Right atrium auricular region (tissue), 2 donors: ENCODE measurements at regions not wholly inside any gene's neighbourhood (a gene's known extent, or its start where the extent isn't known, plus 50 kb on each side); places are given as distances from the start of the nearest gene placed in this dataset.
"Not testable (repeated sequence)": the region's sequence is repeated elsewhere in the genome, so short reads cannot be mapped to it uniquely, and the experiment has no call there.

Experiments
- DNase-seq: peaks from one replicate; pipeline ENCODE4 v3.0.0-alpha.2; 2019; ENCODE audit warnings: low spot score
- H3K27ac ChIP-seq, 2 donors: fragments of 200-600 bp; sonication (generic); 1 replicate in 1 of 2; 2 replicates in 1 of 2; pipeline ENCODE4 v1.5.1; 2016 to 2019
- H3K27me3 ChIP-seq, 2 donors: fragments of 200-600 bp; sonication (generic); one replicate each; pipeline versions ENCODE4 v1.5.1 to v1.6.0; 2017 to 2019
- H3K36me3 ChIP-seq: fragments of 200-600 bp; sonication (generic); one replicate; pipeline ENCODE4 v1.5.1; 2016
- H3K4me1 ChIP-seq, 2 donors: fragments of 200-600 bp; sonication (generic); one replicate each; pipeline versions ENCODE4 v1.5.1 to v1.6.0; 2017 to 2019
- H3K4me3 ChIP-seq, 2 donors: fragments of 200-600 bp; sonication (generic); 1 replicate in 1 of 2; 2 replicates in 1 of 2; pipeline ENCODE4 v1.5.1; 2017 to 2019; ENCODE audit warnings: mild to moderate bottlenecking in 1 of 2, moderate library complexity in 1 of 2
- H3K9me3 ChIP-seq, 2 donors: fragments of 200-600 bp; sonication (generic); one replicate each; pipeline ENCODE4 v1.5.1; 2019
- TF ChIP-seq, protein P1 (sequence below), 2 donors: fragments of 200-600 bp; sonication (generic); IDR thresholded peaks; one replicate each; pipeline ENCODE4 v1.5.1; 2019; ENCODE audit warnings: antibody characterized with exemption in 2 of 2

GRCh38 chr4:169934794-169935429, 91.3 kb downstream of the MFAP3L start:
- H3K27me3 ChIP-seq: no peaks in the 10 kb centered on the region
- H3K27ac ChIP-seq: no peak overlapping the region
- TF ChIP-seq, protein P1, sequence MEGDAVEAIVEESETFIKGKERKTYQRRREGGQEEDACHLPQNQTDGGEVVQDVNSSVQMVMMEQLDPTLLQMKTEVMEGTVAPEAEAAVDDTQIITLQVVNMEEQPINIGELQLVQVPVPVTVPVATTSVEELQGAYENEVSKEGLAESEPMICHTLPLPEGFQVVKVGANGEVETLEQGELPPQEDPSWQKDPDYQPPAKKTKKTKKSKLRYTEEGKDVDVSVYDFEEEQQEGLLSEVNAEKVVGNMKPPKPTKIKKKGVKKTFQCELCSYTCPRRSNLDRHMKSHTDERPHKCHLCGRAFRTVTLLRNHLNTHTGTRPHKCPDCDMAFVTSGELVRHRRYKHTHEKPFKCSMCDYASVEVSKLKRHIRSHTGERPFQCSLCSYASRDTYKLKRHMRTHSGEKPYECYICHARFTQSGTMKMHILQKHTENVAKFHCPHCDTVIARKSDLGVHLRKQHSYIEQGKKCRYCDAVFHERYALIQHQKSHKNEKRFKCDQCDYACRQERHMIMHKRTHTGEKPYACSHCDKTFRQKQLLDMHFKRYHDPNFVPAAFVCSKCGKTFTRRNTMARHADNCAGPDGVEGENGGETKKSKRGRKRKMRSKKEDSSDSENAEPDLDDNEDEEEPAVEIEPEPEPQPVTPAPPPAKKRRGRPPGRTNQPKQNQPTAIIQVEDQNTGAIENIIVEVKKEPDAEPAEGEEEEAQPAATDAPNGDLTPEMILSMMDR (IDR thresholded peaks at IDR 0.05): no peak

DNA sequence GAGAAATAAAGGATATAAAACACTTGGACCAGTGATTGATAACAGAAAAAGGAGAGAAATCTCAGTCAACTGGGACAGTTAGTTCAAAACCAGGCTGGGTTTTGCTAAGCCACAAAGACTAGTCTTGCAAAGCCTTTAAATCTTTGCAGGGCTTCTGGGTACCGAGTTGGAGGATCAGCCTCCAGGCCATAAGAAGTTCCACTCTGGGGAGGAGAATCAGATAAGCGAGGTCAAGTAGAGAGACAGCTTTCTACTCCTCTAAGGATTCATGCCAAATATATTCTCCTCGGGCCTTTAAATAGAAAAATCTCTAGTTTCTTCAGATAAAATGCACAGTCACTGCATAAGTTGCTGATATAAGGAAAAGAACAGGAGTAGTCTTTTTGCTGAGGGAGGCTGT, 92.7 kb downstream of the MFAP3L start:
- TF ChIP-seq, protein P1 (IDR thresholded peaks at IDR 0.05): no peak
- H3K9me3 ChIP-seq: no peaks in the 10 kb centered on the region
- H3K27me3 ChIP-seq: no peaks in the 10 kb centered on the region
- H3K4me3 ChIP-seq: no peak overlapping the region
- H3K27ac ChIP-seq: no peak overlapping the region
- H3K4me1 ChIP-seq: no peaks in the 10 kb centered on the region
- no peak for DNase-seq
- H3K36me3 ChIP-seq: no peaks in the 10 kb centered on the region

More at GRCh38 chr4:169934794-169935429, 91.3 kb downstream of the MFAP3L start:
- no peak for DNase-seq
- H3K9me3 ChIP-seq: no peaks in the 10 kb centered on the region
- no peaks in the 10 kb centered on the region for H3K36me3 ChIP-seq
- no peak overlapping the region for H3K4me3 ChIP-seq
- no peaks in the 10 kb centered on the region for H3K4me1 ChIP-seq

DNA sequence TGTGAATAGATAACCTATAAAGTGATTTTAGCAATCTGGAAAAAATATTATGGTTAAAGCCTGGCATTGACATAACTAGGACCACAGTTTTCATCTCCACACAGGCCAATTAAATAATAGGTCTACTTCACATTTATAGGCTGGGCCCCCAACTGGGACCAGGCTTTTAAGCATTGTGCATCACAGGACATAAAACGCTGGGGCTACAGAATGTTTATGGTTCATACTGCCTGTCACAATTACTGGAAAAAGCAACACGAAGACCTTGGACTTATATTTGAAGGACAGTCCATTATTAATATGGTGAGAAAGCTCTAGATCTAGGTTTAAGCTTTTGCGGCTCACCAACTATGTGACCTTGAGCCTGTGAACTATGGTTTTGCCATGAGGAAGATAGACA, 94.2 kb downstream of the MFAP3L start:
- no peaks in the 10 kb centered on the region for H3K4me1 ChIP-seq
- H3K36me3 ChIP-seq: no peaks in the 10 kb centered on the region
- H3K27ac ChIP-seq: no peak overlapping the region
- no peak overlapping the region for H3K4me3 ChIP-seq
- H3K27me3 ChIP-seq: no peaks in the 10 kb centered on the region
- no peaks in the 10 kb centered on the region for H3K9me3 ChIP-seq
- DNase-seq: no peak
- TF ChIP-seq, protein P1 (IDR thresholded peaks at IDR 0.05): no peak

DNA sequence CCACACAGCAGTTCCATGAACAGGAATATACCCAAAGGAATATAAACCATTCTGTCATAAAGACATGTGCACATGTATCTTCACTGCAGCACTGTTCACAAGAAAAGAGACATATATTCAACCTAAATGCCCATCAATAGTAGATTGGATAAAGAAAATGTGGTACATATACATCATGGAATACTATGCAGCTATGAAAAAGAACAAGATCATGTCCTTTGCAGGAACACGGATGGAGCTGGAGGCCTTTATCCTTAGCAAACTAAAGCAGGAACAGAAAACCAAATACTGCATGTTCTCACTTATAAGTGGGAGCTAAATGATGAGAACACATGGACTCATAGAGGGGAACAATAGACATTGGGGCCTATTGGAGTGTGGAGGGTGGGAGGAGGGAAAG, 95.4 kb downstream of the MFAP3L start:
- H3K9me3 ChIP-seq, H3K36me3 ChIP-seq, DNase-seq, H3K27ac ChIP-seq, H3K4me3 ChIP-seq, H3K4me1 ChIP-seq, H3K27me3 ChIP-seq: not testable (repeated sequence)

GRCh38 chr4:169927280-169927679, 98.9 kb downstream of the MFAP3L start:
- no peaks in the 10 kb centered on the region for H3K9me3 ChIP-seq
- H3K36me3 ChIP-seq: no peaks in the 10 kb centered on the region
- TF ChIP-seq, protein P1 (IDR thresholded peaks at IDR 0.05): no peak
- no peaks in the 10 kb centered on the region for H3K4me1 ChIP-seq
- no peak for DNase-seq
- H3K27ac ChIP-seq: no peak overlapping the region
- no peaks in the 10 kb centered on the region for H3K27me3 ChIP-seq
- H3K4me3 ChIP-seq: no peak overlapping the region

GRCh38 chr4:169925678-169926077, 100.5 kb downstream of the MFAP3L start:
- no peaks in the 10 kb centered on the region for H3K4me1 ChIP-seq
- H3K9me3 ChIP-seq: no peaks in the 10 kb centered on the region
- no peak overlapping the region for H3K4me3 ChIP-seq
- TF ChIP-seq, protein P1 (IDR thresholded peaks at IDR 0.05): no peak
- no peaks in the 10 kb centered on the region for H3K27me3 ChIP-seq
- no peak for DNase-seq
- no peak overlapping the region for H3K27ac ChIP-seq
- H3K36me3 ChIP-seq: no peaks in the 10 kb centered on the region
